HG03175 (cell line): ENCODE measurements at regions not wholly inside any gene's neighbourhood (a gene's known extent, or its start where the extent isn't known, plus 50 kb on each side); places are given as distances from the start of the nearest gene placed in this dataset.

Experiments
- ATAC-seq: cut with Tn5 transposase; IDR thresholded peaks from one replicate; pipeline ENCODE4 v1.9.1; 2021; ENCODE audit warnings: mild to moderate bottlenecking, moderate library complexity; ENCODE audit not compliant: unreplicated experiment

DNA sequence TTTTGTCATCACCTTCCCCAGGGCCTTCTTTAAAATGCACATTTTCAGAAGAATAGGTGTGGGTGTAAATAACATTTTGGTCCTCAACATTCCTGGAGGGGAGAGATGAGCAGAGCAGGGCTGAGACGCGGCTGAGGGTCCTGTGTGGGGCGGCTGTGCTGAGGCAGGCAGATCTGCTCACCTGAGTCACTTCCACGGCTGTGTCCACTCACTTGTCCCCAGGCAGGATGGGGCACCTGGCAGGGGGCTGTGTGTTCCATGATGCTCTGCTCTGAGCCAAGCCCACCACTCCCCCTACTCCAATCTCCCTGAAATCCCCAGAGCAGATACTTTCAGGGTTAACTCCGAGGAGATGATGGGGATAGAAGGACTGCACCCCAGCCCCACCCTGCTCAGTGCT is 93.8 kb downstream of the GLRX3 start:
- ATAC-seq, result no peak

DNA sequence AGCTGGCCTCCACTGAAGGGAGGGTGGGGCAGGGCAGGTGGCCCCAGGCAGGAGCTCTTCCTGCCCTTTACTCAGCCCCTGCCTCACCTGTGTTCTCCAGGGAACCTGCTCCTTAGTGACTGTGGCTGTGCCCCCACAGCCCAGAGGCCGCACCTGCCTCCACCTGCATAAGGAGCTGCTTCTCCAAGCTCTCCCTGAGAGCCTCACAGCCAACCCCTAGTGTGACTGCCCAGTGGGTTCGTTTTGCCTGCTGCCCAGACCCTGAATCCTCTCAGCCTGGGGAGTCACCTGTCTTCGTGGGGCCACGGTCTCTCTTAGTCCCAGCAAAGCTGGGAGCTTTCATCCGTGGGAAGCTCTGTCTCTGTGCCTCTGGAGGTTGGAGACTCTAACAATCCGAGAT is 94.4 kb downstream of the GLRX3 start:
- ATAC-seq, result no peak

DNA sequence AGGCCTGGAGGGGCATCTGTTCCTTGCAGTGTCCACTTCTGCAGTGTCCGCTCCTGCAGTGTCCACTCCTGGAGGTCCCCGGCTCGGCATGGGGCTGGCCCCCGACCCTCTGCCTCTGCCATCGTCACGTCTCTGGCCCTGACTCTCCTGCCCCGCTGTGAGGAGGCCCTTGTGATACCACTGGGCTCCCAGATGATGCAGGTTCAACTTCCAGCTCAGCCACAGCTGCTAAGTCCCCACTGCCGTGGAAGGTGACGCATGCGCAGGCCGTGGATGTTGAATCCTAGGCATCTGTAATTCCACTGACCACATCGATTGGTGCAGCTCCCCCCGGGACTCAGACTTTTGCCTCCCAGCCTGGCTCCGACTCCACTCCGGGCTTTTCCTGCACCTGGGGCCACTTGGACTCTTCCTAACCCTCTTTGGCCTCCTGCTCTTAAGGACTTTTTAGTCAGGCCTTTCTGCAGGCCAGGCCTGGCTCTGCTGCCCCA is 95.1 kb downstream of the GLRX3 start:
- no peak for ATAC-seq

DNA sequence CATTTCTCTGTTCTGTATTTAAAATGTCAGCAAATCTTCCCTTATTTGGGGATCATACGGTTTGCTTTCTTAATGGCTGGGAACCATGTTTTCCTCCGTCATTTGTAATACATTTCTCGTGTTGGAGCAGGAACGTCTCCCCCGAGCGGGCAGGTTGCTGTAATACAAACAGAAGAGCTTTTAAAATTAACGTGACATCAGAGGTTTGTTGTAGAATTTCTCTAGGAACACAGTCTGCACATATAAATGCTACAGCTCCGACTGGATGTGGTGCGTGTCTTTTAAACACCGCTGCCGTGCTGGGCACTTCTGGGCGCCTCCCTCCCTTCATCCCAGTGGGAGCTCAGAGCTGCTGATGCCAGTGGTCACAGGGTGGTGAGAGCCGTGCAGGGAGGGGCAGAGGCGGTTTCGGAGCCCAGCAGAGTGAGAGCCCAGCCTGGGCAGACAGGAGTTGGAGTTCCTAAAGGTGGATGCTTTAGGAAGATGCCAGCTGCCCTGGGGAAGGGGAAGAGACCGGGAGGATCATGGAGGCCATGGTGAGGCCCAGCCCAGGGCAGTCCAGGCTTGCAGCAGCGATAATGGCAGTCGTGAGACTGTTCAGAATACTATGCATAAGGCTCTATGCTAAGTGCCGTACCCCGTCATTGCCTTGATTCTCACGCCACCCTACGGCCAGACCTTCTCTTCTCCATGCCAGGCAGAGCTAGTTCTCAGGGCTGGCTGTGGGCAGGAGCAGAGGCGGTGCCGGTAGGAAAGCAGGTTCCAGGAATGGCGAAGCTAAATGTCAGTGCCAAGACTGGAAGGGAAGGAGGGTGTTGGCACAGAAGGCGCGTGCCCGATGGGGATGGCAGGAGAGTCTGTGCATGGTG is 96.2 kb downstream of the GLRX3 start:
- ATAC-seq, result no peak

DNA sequence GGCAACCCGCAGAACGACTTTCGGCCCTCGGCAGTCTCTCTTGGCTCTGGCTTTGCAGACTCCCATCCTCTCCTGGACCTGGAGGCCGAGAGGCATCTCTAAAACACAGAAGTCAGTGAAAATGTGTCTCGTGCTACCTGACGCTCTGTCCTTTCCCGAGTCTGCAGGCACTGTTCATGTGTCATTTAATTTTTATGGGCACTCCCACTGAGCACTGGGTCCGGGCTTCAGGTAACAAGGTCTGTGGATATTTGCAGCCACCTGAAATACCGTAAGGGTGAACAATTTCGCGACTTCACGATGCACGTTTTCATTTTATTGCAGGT is 96.8 kb downstream of the GLRX3 start:
- ATAC-seq, result no peak

DNA sequence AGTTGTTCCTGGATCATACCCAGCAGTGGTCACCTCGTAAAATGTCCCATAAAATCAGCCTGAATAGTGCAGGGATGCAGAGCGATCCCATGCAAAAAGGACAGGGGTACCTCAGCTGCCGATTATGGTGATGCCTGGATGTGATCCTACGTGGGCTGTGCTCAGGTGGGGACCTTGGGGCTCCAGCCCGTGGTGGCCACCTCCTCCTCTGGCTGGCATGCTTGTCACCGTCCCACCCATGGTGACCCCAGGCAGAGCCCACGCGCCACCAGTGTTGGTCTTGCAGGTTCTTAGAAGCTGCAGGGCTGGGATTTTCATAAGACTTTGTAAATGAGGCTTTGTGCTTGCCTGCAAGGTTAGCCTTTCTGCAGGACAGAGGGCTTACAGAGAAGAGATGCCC is 97.2 kb downstream of the GLRX3 start:
- no peak for ATAC-seq

DNA sequence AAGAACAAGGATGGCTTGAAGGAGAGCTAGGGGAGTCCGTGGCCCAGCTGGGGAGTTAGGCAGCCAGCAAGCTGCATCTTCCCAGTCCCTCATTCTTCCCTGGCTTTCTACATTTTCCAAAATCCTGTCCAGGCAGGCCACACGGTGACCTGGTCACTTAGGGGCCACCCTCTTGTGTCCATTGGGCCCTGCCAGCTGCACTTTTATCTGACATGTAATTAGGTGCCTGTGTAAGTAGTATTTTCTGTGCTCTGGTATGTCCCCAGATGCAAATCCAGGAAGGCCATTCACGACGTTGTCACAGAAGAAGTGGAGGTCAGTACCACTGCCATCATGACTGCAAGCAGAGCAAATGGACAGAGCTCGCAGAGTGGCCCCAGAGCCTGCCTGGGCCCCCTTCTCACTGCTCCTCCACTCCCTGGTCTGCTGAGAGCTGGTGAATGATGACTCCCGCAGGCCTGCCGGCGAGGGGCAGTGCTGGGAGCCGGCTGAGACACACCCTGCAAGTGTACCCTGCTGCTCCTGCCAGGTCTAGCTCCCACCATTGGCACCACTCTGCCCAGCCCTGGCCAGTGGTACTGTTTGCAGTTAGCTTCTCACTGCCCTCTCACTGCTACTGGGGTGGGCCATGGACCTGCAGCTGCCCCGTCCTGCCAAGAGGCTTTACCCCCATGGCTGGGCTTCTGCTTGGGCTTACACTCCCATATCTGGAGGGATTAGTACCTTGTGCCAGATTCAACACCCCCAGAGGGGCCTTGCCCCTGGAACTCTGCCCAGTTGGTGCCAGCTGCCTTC is 98.2 kb downstream of the GLRX3 start:
- no peak for ATAC-seq

DNA sequence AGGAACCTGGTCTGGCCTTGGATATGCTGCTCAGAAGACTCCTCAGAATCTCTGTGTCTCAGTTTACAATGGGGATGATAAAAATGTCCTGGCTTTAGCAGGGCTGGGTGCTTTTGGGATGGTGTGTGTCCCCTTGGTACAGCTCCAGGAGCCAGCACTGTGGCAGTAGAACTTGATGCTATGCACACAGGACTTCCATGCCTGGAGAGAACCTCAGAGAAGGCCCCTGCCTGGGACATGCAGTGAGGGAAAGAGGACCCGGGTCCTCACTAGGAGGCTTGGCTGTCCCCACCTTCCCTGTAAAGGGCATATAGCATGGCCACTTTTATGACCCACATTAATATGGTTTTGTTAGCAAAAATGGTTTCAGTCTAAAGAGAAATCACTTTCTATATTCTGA is 100.5 kb downstream of the GLRX3 start:
- no peak for ATAC-seq

DNA sequence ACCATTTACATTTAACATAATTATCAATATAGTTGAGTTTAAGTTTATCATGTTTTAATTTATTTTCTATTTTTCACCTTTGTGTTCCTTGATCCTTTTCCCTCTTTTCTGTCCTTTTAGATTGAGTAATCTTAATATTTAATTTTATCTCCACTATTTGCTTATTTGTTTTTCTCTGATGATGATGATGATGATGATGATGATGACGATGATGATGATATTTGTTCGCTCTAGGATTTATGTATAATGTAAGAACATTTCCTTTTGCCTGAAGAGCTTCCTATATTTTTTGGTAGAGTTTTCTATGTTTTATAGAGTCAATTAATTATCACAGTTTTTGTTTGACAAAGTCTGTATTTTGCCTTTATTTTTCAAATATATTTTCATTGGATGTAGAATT is 104.2 kb downstream of the GLRX3 start:
- ATAC-seq, result no peak

DNA sequence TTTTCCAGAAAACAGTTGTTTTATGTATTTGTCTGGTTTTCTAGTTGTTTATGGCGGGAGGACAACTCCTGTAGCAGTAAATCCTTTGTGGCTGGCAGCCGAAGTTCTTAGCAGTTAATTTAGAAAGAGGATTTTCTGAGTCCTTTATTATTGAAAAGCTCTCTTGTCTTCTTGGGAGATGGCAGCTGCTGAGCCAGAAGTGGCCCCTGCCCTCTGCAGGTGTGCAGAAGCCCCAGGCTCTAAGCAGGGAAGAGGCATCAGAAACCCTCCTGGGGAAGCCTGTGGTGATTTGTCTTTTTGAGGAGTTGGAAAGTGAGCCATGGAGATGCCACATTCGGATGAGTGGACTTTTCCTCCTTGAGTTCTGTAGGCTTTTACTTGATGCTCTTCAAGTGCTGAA is 106.3 kb downstream of the GLRX3 start:
- ATAC-seq, result no peak

DNA sequence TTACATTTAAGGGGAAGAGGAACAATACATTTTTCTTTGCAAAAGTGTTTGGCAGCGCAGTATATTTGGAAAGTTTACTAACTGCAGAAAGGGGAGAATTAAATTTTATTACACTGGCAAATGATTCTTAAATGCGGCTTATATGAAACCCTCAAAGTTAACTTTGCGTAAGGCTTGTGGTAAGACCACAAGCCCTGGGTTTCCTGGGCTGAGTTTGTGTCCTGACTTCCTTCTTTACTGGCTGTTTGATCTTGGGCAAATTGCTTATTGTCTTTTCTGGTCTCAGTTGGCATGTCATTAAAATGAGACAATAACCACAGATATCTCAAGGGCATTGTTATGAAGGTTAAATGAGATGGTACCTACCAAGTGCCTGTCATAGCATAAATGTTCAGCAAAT is 106.8 kb downstream of the GLRX3 start:
- ATAC-seq, result no peak

DNA sequence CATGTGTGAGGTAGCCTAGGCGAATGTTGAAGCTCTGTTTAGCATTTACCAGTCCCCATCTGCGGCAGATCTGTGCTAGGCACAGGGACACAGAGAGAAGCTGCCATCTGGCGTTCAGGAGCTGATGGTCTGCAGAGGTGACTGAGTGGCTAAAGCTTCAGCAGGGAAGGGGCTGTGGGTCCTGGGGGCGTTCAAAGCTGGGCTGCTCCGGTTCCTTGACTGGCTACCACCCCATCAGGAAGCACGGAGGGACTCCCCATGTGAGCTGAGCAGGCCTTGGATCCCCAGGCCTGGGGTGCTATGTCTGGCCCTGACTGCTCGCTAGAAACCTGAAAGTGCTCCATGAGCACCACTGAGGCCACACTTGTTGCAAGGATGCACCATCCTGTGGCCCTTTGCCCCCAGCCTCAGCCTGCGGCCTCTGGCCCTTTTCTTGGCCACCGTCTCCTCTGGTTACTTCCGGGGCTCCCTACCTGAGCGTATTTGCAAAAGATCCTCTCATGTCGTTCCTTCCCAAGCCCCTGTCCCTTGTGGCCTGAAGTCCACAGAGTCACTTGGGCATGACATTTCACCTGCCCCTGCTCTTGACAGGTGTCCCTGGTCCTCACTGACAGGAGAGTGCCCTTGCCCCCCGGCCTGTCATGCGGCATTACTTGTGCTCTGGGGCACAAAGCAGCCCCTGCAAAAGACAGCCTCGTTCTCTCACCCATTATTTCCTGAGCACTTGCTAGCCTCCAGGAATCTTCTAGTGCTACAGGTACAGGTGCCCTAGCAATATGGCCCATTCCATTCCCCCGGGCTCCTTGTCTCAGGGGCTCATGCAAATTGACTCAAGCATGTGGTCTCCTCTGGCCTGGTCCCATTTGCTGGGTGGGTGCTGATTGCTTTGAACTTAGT is 108.1 kb downstream of the GLRX3 start:
- ATAC-seq, result no peak

DNA sequence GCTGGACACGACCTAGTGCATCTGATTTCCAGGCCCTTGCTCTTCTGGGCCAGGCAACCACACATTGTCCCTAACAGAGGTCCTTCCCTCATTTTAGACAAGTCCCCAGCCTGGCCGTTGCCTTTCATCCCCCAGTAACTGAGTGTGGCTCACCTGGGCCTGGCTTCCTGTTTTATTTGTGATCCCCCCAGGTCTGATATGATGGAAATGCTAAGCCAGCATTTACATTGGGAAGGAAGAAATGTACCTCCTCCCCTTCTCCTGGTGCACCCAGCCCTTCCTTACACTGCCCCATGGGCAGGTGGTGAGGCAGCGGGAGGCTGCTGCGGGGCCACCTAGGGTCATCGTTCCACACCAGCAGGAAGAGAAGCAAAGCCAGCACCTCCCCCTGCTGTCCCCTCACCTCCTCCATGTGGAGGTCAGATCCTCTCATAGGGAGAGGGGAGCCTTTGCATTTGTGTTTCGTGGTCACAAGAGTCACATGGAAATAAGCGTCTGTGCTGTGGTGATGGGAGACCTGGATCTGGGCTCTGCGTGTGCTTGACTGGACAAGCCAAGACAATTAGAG is 108.8 kb downstream of the GLRX3 start:
- ATAC-seq, result no peak

DNA sequence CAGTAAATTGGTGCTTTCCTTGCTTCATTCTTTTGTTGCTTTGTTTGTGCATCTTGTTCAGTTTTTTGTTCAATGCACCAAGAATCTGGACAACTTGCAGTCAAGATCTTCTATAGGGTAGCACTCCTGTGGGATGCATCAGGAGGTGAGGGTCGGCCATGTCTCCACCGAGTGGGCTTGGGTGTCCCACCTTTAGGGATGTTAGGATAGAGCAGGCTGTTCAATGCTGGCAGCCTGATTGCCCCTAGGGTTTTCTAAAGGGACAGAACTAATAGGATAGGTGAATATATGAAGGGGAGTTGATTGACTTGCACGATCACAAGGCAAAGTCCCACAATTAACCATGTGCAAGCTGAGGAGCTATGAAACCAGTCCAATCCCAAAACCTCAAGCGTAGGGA is 109.9 kb downstream of the GLRX3 start:
- no peak for ATAC-seq

DNA sequence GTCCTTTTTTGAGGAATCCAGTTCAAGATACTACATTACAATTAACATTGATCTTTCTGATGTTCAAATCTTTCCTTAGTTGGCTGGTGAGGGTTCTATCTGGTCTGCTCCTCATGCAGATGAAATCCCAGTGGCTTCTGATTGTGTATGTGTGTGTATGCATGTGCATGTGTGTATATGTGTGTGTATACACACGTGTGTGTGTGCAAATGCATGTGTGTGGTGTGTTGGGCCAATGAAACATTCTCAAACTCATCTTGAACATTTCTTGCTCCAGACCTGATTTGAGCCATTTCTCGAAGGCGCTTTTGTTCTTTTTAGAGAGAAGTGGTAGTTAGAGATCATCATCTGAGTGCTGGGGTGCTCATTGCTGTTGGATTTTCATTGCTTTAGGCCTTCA is 113.9 kb downstream of the GLRX3 start:
- ATAC-seq, result no peak

DNA sequence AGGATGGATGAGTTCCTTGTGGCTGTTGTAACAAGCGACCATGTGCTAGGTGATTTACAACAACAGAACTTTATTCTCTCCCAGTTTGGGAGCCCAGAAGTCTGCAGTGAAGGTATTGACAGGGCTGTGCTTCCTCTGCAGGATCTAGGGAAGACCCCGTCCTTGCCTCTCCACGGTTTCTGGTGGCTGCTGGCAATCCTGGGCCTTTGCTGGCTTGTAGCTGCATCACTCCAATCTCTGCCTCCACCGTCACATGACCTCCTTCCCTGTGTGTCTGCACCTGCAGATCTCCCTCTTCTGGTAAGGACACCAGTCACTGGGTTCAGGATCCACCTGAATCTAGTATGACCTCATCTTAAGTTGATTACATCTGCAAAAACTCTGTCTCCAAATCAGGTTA is 115.6 kb downstream of the GLRX3 start:
- ATAC-seq, result no peak

DNA sequence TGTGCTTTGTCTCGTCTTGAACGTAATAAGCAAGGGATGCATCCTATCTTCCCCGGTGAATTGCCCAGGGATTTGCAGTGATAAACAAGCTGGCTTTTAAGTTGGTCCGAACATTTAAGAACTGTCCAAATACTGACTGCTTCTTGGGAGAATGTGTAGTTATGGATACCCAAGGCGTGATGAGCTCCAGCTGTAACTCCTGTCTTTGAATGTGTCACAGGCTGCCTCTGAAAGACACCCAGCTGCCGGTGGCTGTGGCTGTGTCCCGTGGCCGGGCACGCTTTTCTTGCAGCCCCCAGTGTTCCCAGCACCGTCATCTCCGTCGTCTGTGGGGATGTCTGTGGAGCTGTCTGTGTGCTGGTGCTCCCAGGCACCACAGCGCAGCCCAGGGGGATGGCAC is 118.1 kb downstream of the GLRX3 start:
- no peak for ATAC-seq

DNA sequence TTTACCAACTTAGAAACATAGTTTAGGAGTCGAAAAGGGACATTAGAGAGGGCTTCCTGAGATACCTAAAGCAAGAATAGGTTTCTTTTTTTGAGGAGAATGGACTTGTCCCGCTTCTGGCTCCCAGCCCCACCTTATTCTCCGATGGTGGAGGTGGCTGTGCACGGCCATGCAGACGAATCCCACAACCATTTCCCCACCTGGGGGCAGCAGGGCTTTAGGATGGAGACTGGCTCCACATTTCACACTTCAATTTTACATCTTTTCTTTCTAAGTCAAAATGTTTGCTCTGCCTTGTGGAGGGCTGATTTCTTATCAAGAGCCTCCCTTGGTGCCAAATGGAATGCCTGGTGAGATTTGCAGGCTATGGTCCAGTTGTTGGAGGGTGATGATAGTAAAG is 118.5 kb downstream of the GLRX3 start:
- ATAC-seq, result no peak

DNA sequence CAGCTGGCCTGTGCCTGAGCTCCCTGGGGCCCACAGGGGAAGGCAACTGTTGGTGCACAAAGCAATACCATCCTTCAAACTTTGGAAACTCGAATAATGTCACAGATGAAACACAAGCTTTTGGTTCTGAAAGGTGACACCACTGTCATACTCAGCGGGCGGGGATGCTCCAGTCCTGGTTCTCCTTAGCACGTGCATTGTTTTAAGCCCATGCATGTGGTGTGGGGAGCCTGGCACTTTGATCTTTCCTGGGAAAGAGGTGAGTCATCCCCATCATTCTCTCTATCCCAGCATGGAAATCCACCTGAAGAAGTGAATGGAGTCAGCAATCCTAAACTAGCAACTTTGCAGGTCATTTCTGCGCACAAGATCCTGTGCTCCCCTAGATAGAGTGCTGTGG is 119.6 kb downstream of the GLRX3 start:
- no peak for ATAC-seq

DNA sequence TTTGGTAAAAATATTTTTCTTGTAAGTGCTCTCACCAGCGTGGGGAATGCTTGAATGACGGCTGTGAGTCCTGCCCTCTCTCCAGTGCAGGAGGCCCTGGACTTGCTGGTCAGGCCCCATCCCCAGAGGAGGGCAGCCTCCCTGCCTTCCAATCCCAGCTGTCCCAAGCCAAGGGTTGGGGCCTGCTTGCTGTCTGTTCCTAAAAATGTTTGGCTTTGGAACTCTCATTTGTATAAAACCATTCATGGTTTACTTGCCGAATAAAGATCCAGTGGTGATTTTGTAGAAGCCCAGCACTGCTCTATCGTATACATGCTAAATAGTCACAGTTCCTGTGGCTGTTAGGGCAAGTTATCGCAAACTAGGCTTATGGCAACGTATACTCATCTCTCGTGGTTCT is 121.7 kb downstream of the GLRX3 start:
- ATAC-seq, result no peak

DNA sequence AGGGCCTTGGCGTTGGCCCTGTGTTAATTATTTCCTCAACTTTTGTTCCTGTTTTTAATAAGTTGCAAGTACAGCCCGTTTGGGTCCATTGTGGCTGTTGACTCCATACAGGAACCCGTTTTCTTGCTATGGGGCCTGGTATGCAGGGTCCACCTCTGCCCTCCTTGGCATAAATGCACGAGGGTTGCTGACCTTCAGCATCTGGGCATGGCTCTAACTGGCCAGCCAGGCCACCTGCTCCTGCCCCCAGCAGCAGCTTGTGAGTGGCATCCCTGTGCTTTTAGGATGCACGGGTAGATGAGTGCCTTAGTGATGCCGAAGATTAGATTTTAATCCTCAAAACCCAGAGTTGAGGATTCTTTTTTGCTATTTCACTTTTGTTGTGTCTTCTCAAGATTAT is 123.2 kb downstream of the GLRX3 start:
- no peak for ATAC-seq
